Trophoblast cell (in vitro differentiated cells and primary cell): ENCODE measurements at regions not wholly inside any gene's neighbourhood (a gene's known extent, or its start where the extent isn't known, plus 50 kb on each side); places are given as distances from the start of the nearest gene placed in this dataset.

ENCODE experiments used
- DNase-seq, 2 donors: peaks; one replicate each; pipeline ENCODE4 v3.0.0-alpha.2; 2016
- H2AFZ ChIP-seq: 2 replicates; pipeline ENCODE4 v1.6.1; 2013; ENCODE audit warnings: low read length, moderate library complexity, mild to moderate bottlenecking; ENCODE audit not compliant: insufficient read depth, poor library complexity
- H2AK5ac ChIP-seq: 2 replicates; pipeline ENCODE4 v1.6.1; 2013; ENCODE audit warnings: mild to moderate bottlenecking, low read length
- H2BK120ac ChIP-seq: 2 replicates; pipeline ENCODE4 v1.6.1; 2013; ENCODE audit warnings: low read length, mild to moderate bottlenecking, moderate library complexity; ENCODE audit not compliant: insufficient read depth, poor library complexity
- H2BK12ac ChIP-seq: 2 replicates; pipeline ENCODE4 v1.6.1; 2013; ENCODE audit warnings: mild to moderate bottlenecking, low read length, moderate library complexity
- H2BK5ac ChIP-seq: 2 replicates; pipeline ENCODE4 v1.6.1; 2013; ENCODE audit warnings: low read length, low read depth, moderate library complexity, mild to moderate bottlenecking; ENCODE audit not compliant: poor library complexity
- H3K14ac ChIP-seq: 2 replicates; pipeline ENCODE4 v1.6.1; 2013; ENCODE audit warnings: mild to moderate bottlenecking, low read length
- H3K18ac ChIP-seq: 2 replicates; pipeline ENCODE4 v1.6.1; 2013; ENCODE audit warnings: mild to moderate bottlenecking, low read length
- H3K23ac ChIP-seq: 2 replicates; pipeline ENCODE4 v1.6.1; 2013; ENCODE audit warnings: low read length
- H3K27ac ChIP-seq: 2 replicates; pipeline ENCODE4 v1.5.1; 2013; ENCODE audit warnings: low read depth, mild to moderate bottlenecking, inconsistent platforms, low read length, moderate library complexity
- H3K27me3 ChIP-seq: 2 replicates; pipeline ENCODE4 v1.6.1; 2013; ENCODE audit warnings: inconsistent platforms, mild to moderate bottlenecking, low read length, moderate library complexity; ENCODE audit not compliant: insufficient read depth
- H3K36me3 ChIP-seq, 2 experiments: 1 replicate in 1 of 2; 2 replicates in 1 of 2; pipeline ENCODE4 v1.6.1; 2013; ENCODE audit warnings: low read length in 2 of 2, mild to moderate bottlenecking in 2 of 2, moderate library complexity in 1 of 2; ENCODE audit not compliant: insufficient read depth in 2 of 2, control insufficient read depth in 1 of 2
- H3K4ac ChIP-seq: 2 replicates; pipeline ENCODE4 v1.6.1; 2013; ENCODE audit warnings: low read depth, mild to moderate bottlenecking, low read length, moderate library complexity
- H3K4me1 ChIP-seq, 2 experiments: 1 replicate in 1 of 2; 2 replicates in 1 of 2; pipeline ENCODE4 v1.6.1; 2013; ENCODE audit warnings: low read length in 2 of 2, mild to moderate bottlenecking in 2 of 2, moderate library complexity in 1 of 2; ENCODE audit not compliant: insufficient read depth in 2 of 2, control insufficient read depth in 1 of 2
- H3K4me2 ChIP-seq: 2 replicates; pipeline ENCODE4 v1.6.1; 2013; ENCODE audit warnings: inconsistent platforms, mild to moderate bottlenecking, low read length, moderate library complexity
- H3K4me3 ChIP-seq: 2 replicates; pipeline ENCODE4 v1.5.1; 2013; ENCODE audit warnings: mild to moderate bottlenecking, low read depth, low read length, inconsistent platforms
- H3K79me1 ChIP-seq: one replicate; pipeline ENCODE4 v1.6.1; 2013; ENCODE audit warnings: low read length
- H3K79me2 ChIP-seq: 2 replicates; pipeline ENCODE4 v1.6.1; 2013; ENCODE audit warnings: low read length, mild to moderate bottlenecking; ENCODE audit not compliant: control insufficient read depth, insufficient read depth, poor library complexity
- H3K9ac ChIP-seq: 2 replicates; pipeline ENCODE4 v1.6.1; 2013; ENCODE audit warnings: mild to moderate bottlenecking, low read length
- H3K9me3 ChIP-seq: 2 replicates; pipeline ENCODE4 v1.6.1; 2013; ENCODE audit warnings: low read depth, mild to moderate bottlenecking, control low read depth, inconsistent platforms, low read length; ENCODE audit not compliant: insufficient read depth
- H4K12ac ChIP-seq: 2 replicates; pipeline ENCODE4 v1.6.1; 2013; ENCODE audit warnings: low read depth, mild to moderate bottlenecking, low read length, moderate library complexity
- H4K8ac ChIP-seq: 2 replicates; pipeline ENCODE4 v1.6.1; 2013; ENCODE audit warnings: low read depth, mild to moderate bottlenecking, low read length, moderate library complexity
- H4K91ac ChIP-seq: one replicate; pipeline ENCODE4 v1.6.1; 2013; ENCODE audit warnings: low read depth, mild to moderate bottlenecking, low read length, moderate library complexity
- WGBS: extraction: QIAGEN DNeasy Blood & Tissue Kit; methylation state at CpG from one replicate; pipeline ENCODE4 v1.1.7; 2013; ENCODE audit warnings: missing lambda C conversion rate; ENCODE audit not compliant: insufficient read length, insufficient coverage; ENCODE audit errors: extremely low coverage; 5-methylcytosine and 5-hydroxymethylcytosine counted together

GRCh38 chr21:14903172-14903865 lies 161.5 kb downstream of the NRIP1 start:
- no peak for DNase-seq
- H2AFZ ChIP-seq = no peak overlapping the region
- H3K9ac ChIP-seq = no peak overlapping the region
- no peak overlapping the region for H2BK12ac ChIP-seq
- no peak overlapping the region for H3K4me2 ChIP-seq
- H4K12ac ChIP-seq = no peak overlapping the region
- no peak overlapping the region for H3K14ac ChIP-seq
- H2AK5ac ChIP-seq = no peak overlapping the region
- no CpG with 5 or more reads among the region's 3 CpGs for WGBS
- no peaks in the 10 kb centered on the region for H3K27me3 ChIP-seq
- H3K4me3 ChIP-seq = no peak overlapping the region
- no peaks in the 10 kb centered on the region for H3K9me3 ChIP-seq
- H3K36me3 ChIP-seq = no peaks in the 10 kb centered on the region
- H3K4me1 ChIP-seq = peaks cover 0 to 2% of the 10 kb centered on the region in 2 experiments
- no peak overlapping the region for H4K91ac ChIP-seq
- no peaks in the 10 kb centered on the region for H3K79me2 ChIP-seq
- H3K79me1 ChIP-seq = no peaks in the 10 kb centered on the region
- H3K4ac ChIP-seq = no peak overlapping the region
- no peak overlapping the region for H3K23ac ChIP-seq
- H3K18ac ChIP-seq = no peak overlapping the region
- H2BK5ac ChIP-seq = no peak overlapping the region
- no peak overlapping the region for H4K8ac ChIP-seq
- no peak overlapping the region for H3K27ac ChIP-seq
- no peak overlapping the region for H2BK120ac ChIP-seq

- Histone ChIP-seq H2BK5ac (no peak overlapping the region), H2AFZ (no peak overlapping the region), H3K14ac (no peak overlapping the region), H3K23ac (no peak overlapping the region), H3K27me3 (no peaks in the 10 kb centered on the region), H4K12ac (no peak overlapping the region), H3K4me1 (peaks cover 0 to 2% of the 10 kb centered on the region in 2 experiments), H3K4ac (no peak overlapping the region), H3K4me2 (no peak overlapping the region), H3K36me3 (no peaks in the 10 kb centered on the region), H2BK12ac (no peak overlapping the region), H3K4me3 (no peak overlapping the region), H3K9me3 (no peaks in the 10 kb centered on the region), H3K79me1 (no peaks in the 10 kb centered on the region), H3K79me2 (no peaks in the 10 kb centered on the region), H2AK5ac (no peak overlapping the region), H3K18ac (no peak overlapping the region), H3K27ac (no peak overlapping the region), H2BK120ac (no peak overlapping the region), H4K91ac (no peak overlapping the region), H4K8ac (no peak overlapping the region), H3K9ac (no peak overlapping the region)
- no peak for DNase-seq
- no CpG with 5 or more reads among the region's 3 CpGs for WGBS
Measured at GRCh38 chr21:14901482-14901958, 163.3 kb downstream of the NRIP1 start.

- no peaks in the 10 kb centered on the region for H3K9me3 ChIP-seq
- H3K79me2 ChIP-seq = no peaks in the 10 kb centered on the region
- no peak overlapping the region for H2AFZ ChIP-seq
- no peak overlapping the region for H3K9ac ChIP-seq
- no peaks in the 10 kb centered on the region for H3K79me1 ChIP-seq
- H3K36me3 ChIP-seq = no peaks in the 10 kb centered on the region
- H3K4me1 ChIP-seq = peaks cover 0 to 2% of the 10 kb centered on the region in 2 experiments
- H3K4ac ChIP-seq = no peak overlapping the region
- no peak overlapping the region for H4K12ac ChIP-seq
- WGBS = no CpG with 5 or more reads among the region's 1 CpG
- no peak for DNase-seq
- no peak overlapping the region for H2BK12ac ChIP-seq
- H2BK120ac ChIP-seq = no peak overlapping the region
- no peak overlapping the region for H3K4me2 ChIP-seq
- no peak overlapping the region for H3K23ac ChIP-seq
- H4K91ac ChIP-seq = no peak overlapping the region
- H3K14ac ChIP-seq = no peak overlapping the region
- H3K18ac ChIP-seq = no peak overlapping the region
- H3K27me3 ChIP-seq = no peaks in the 10 kb centered on the region
- H4K8ac ChIP-seq = no peak overlapping the region
- H2BK5ac ChIP-seq = no peak overlapping the region
- no peak overlapping the region for H3K4me3 ChIP-seq
- no peak overlapping the region for H3K27ac ChIP-seq
- H2AK5ac ChIP-seq = no peak overlapping the region
Measured at GRCh38 chr21:14900611-14901010, 164.2 kb downstream of the NRIP1 start.

GRCh38 chr21:14900058-14900457 lies 164.7 kb downstream of the NRIP1 start:
- H4K8ac ChIP-seq = no peak overlapping the region
- H2BK12ac ChIP-seq = no peak overlapping the region
- H2AK5ac ChIP-seq = no peak overlapping the region
- H3K27me3 ChIP-seq = no peaks in the 10 kb centered on the region
- H2AFZ ChIP-seq = no peak overlapping the region
- H3K4me1 ChIP-seq = peaks cover 0 to 2% of the 10 kb centered on the region in 2 experiments
- no peak overlapping the region for H2BK5ac ChIP-seq
- no peak overlapping the region for H2BK120ac ChIP-seq
- H3K79me2 ChIP-seq = no peaks in the 10 kb centered on the region
- H3K27ac ChIP-seq = no peak overlapping the region
- H3K14ac ChIP-seq = no peak overlapping the region
- no peak overlapping the region for H3K4me2 ChIP-seq
- no peak overlapping the region for H3K18ac ChIP-seq
- DNase-seq = peak in 1 of 2 donors; percentile 3
- H3K4ac ChIP-seq = no peak overlapping the region
- no peak overlapping the region for H3K23ac ChIP-seq
- H3K9ac ChIP-seq = no peak overlapping the region
- H3K4me3 ChIP-seq = no peak overlapping the region
- H4K12ac ChIP-seq = no peak overlapping the region
- no peaks in the 10 kb centered on the region for H3K9me3 ChIP-seq
- H3K36me3 ChIP-seq = no peaks in the 10 kb centered on the region
- H3K79me1 ChIP-seq = no peaks in the 10 kb centered on the region
- H4K91ac ChIP-seq = no peak overlapping the region
